Fibroblast of the aortic adventitia (primary cell): ENCODE measurements at regions not wholly inside any gene's neighbourhood (a gene's known extent, or its start where the extent isn't known, plus 50 kb on each side); places are given as distances from the start of the nearest gene placed in this dataset.

ENCODE experiments used
- DNase-seq: peaks from one replicate; pipeline ENCODE4 v3.0.0-alpha.2; 2010; ENCODE audit warnings: low read depth
- H3K4me3 ChIP-seq: 2 replicates; pipeline ENCODE4 v1.5.1; 2011; ENCODE audit warnings: low read depth, mild to moderate bottlenecking, control low read depth, low read length, moderate library complexity
- CTCF ChIP-seq: IDR thresholded peaks from 2 replicates; pipeline ENCODE4 v1.5.1; 2011; ENCODE audit warnings: mild to moderate bottlenecking, low read length, control low read depth, inconsistent platforms; ENCODE audit not compliant: insufficient read depth

- no peak for TF ChIP-seq CTCF
- DNase-seq, result no peak
- H3K4me3 ChIP-seq, result no peak overlapping the region
These were observed 230.3 kb upstream of the ZNF462 start for GRCh38 chr9:106632621-106633020.

DNA sequence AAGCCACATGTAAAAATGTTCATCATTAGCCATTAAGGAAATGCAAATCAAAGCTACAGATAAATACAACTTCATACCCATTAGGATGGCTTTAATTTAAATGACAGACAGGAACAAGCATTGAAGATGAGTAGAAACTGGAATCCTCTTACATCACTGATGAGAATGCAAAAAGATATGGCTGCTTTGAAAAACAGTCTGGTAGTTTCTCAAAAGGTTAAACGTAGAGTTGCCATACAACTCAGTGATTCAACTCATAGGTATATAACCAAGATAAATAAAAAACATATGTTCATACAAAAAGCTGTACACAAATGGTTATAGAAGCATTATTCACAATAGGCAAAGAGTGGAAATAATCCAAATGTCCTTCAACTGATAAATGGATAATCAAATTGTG lies 228.8 kb upstream of the ZNF462 start:
- DNase-seq, result no peak
- no peak overlapping the region for H3K4me3 ChIP-seq
- no peak for TF ChIP-seq CTCF

DNA sequence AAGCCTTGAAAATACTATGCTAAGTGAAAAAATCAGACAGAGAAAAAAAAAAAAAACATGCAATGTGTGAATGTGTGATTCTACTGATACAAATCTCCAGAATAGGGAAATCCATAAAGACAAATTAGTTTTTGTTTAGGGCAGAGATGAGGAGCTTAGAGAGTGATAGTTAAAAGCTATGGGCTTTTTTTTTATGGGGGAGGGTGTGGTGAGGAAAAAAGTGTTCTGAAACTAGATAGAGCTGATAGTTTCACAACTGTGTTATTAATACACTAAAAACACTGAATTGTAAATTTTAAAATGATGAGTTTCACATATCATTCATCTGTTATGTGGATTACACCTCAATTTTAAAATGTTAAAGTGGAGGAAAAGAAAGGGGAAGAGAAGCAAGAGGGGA lies 228.3 kb upstream of the ZNF462 start:
- H3K4me3 ChIP-seq, result no peak overlapping the region
- no peak for TF ChIP-seq CTCF
- no peak for DNase-seq

DNA sequence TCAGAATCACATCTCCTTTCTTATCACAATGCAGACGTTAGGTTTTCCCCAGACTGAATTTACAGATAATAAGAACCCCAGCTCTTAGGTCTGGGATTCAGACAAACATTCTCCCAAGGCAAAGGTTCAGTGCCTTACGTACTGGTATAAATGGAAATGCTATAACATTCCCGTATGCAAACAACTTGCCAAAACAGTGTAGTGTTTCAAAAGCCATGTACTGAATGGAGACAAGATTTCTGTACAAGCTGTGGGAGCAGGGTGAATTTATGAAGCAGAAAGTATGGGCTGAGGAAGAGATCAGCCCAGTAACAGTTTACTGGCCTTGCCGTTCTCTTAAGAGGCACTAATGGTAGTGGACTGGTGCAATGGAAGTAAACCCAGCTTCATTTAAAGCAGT lies 225.5 kb upstream of the ZNF462 start:
- no peak for DNase-seq
- no peak for TF ChIP-seq CTCF
- no peak overlapping the region for H3K4me3 ChIP-seq

- H3K4me3 ChIP-seq, result no peak overlapping the region
- DNase-seq, result no peak
- TF ChIP-seq CTCF, result no peak
These were observed 222.9 kb upstream of the ZNF462 start for GRCh38 chr9:106639873-106640568.

- no peak overlapping the region for H3K4me3 ChIP-seq
- no peak for TF ChIP-seq CTCF
- DNase-seq, result no peak
These were observed 219.6 kb upstream of the ZNF462 start for GRCh38 chr9:106643211-106643930.
